Endothelial cell of umbilical vein (primary cell): ENCODE measurements at regions not wholly inside any gene's neighbourhood (a gene's known extent, or its start where the extent isn't known, plus 50 kb on each side); places are given as distances from the start of the nearest gene placed in this dataset.

Experiments used
- BruUV-seq: library from RNA; stranded (reverse); fragments of 400-500 nt; replicated peaks from 2 replicates; lab custom pipeline; 2021; lab: Mats Ljungman, UMichigan
- CTCF ChIA-PET: fragments of 300-600, 350-600 bp; sonication (Branson Sonifier 250); formaldehyde crosslinking; loops from one replicate; lab custom pipeline; 2021; ENCODE audit warnings: antibody characterized with exemption, inconsistent platforms; lab: Charles Lee
- POLR2A ChIA-PET: fragments of 300-600, 350-600 bp; sonication (Branson Sonifier 250); formaldehyde crosslinking; loops from one replicate; lab custom pipeline; 2021; ENCODE audit warnings: antibody characterized with exemption, inconsistent platforms; lab: Charles Lee
- DNase-seq: peaks from one replicate; pipeline ENCODE4 v3.0.0-alpha.2; 2011; ENCODE audit warnings: low read depth, low spot score
- FAIRE-seq: peaks from 2 replicates; lab custom pipeline; 2011; peaks lifted over from hg19 to GRCh38; lab: Jason Lieb, UNC
- H2AFZ ChIP-seq: 2 replicates; pipeline ENCODE4 v1.6.0; 2012; ENCODE audit warnings: low read depth, low read length, control low read depth, inconsistent platforms
- H3K27ac ChIP-seq: 2 replicates; pipeline ENCODE4 v1.5.1; 2011; ENCODE audit warnings: low read depth, mild to moderate bottlenecking, control low read depth, low read length, moderate library complexity; ENCODE audit not compliant: insufficient read depth
- H3K27me3 ChIP-seq, 2 experiments: 2 replicates each; pipeline versions ENCODE4 v1.6.0 to v1.6.1; 2011; ENCODE audit warnings: low read length in 2 of 2, mixed read lengths in 1 of 2; ENCODE audit not compliant: control insufficient read depth in 2 of 2, insufficient read depth in 2 of 2
- H3K36me3 ChIP-seq, 2 experiments: 2 replicates in 1 of 2; 3 replicates in 1 of 2; pipeline ENCODE4 v1.5.1; 2011; ENCODE audit warnings: low read length in 2 of 2, mild to moderate bottlenecking in 1 of 2, moderate library complexity in 1 of 2; ENCODE audit not compliant: control insufficient read depth in 2 of 2, insufficient read depth in 2 of 2; ENCODE audit errors: extremely low read depth in 1 of 2
- H3K4me1 ChIP-seq: 3 replicates; pipeline ENCODE4 v1.5.1; 2011; ENCODE audit warnings: mild to moderate bottlenecking, low read length; ENCODE audit not compliant: control insufficient read depth, insufficient read depth; ENCODE audit errors: extremely low read depth
- H3K4me2 ChIP-seq: 2 replicates; pipeline ENCODE4 v1.6.1; 2011; ENCODE audit warnings: low read length, control low read depth, mixed read lengths; ENCODE audit not compliant: insufficient read depth
- H3K4me3 ChIP-seq, 3 experiments: fragments of 200-600 bp in 1 of 3; sonication (generic), shearing (Covaris generic) in 1 of 3; replicated peaks in 1 of 3; 2 replicates each; pipeline ENCODE4 v1.5.1; 2011 to 2016; ENCODE audit warnings: control low read depth in 3 of 3, low read length in 3 of 3, mild to moderate bottlenecking in 2 of 3, inconsistent platforms in 1 of 3, low read depth in 1 of 3, moderate library complexity in 1 of 3; ENCODE audit not compliant: insufficient read depth in 1 of 3
- H3K79me2 ChIP-seq: 2 replicates; pipeline ENCODE4 v1.6.0; 2012; ENCODE audit warnings: low read length, inconsistent platforms; ENCODE audit not compliant: control insufficient read depth, insufficient read depth
- H3K9ac ChIP-seq: replicated peaks from 2 replicates; pipeline ENCODE3; 2011; ENCODE audit warnings: low read length, control low read depth; ENCODE audit not compliant: insufficient read depth; ENCODE audit errors: extremely low read depth
- H3K9me1 ChIP-seq: replicated peaks from 3 replicates; pipeline ENCODE4 v1.6.0; 2011; ENCODE audit warnings: mild to moderate bottlenecking, low read length; ENCODE audit not compliant: control insufficient read depth, insufficient read depth; ENCODE audit errors: extremely low read depth
- H3K9me3 ChIP-seq: replicated peaks from 2 replicates; pipeline ENCODE4 v1.5.1; 2012; ENCODE audit warnings: low read length, inconsistent platforms; ENCODE audit not compliant: control insufficient read depth, insufficient read depth
- H4K20me1 ChIP-seq: replicated peaks from 2 replicates; pipeline ENCODE3; 2011; ENCODE audit warnings: mild to moderate bottlenecking, low read length; ENCODE audit not compliant: control insufficient read depth, insufficient read depth; ENCODE audit errors: extremely low read depth
- CTCF ChIP-seq, 2 donors: IDR thresholded peaks; 1 replicate in 1 of 2; 2 replicates in 1 of 2; pipeline ENCODE4 v1.5.1; 2011; ENCODE audit warnings: low read length in 2 of 2, mild to moderate bottlenecking in 2 of 2, moderate library complexity in 2 of 2, control low read depth in 1 of 2, inconsistent platforms in 1 of 2, low read depth in 1 of 2; ENCODE audit not compliant: insufficient read depth in 1 of 2; ENCODE audit errors: extremely low read depth in 1 of 2
- FOS ChIP-seq: IDR thresholded peaks from 2 replicates; pipeline ENCODE4 v1.6.1; 2011; ENCODE audit warnings: mild to moderate bottlenecking, low read length, moderate library complexity, borderline replicate concordance; ENCODE audit not compliant: insufficient read depth
- JUN ChIP-seq: IDR thresholded peaks from 2 replicates; pipeline ENCODE4 v1.6.1; 2011; ENCODE audit warnings: borderline replicate concordance, low read depth; ENCODE audit not compliant: insufficient read length, insufficient read depth
- MAX ChIP-seq: IDR thresholded peaks from 2 replicates; pipeline ENCODE4 v1.6.1; 2011; ENCODE audit not compliant: insufficient read depth, insufficient read length
- MYC ChIP-seq: IDR thresholded peaks from one replicate; pipeline ENCODE4 v1.6.1; 2011; ENCODE audit warnings: mild to moderate bottlenecking, low read depth, low read length
- POLR2A ChIP-seq: IDR thresholded peaks from 2 replicates; pipeline ENCODE4 v1.6.1; 2012; ENCODE audit warnings: low read depth, mild to moderate bottlenecking, control low read depth, low read length
- POLR2AphosphoS5 ChIP-seq: IDR thresholded peaks from 2 replicates; pipeline ENCODE4 v1.6.1; 2012; ENCODE audit warnings: low read depth, mild to moderate bottlenecking, control low read depth, low read length, moderate library complexity; ENCODE audit not compliant: insufficient read depth
- dilution Hi-C: fragments of 300-500 bp; cut with MboI; formaldehyde crosslinking; loops from one replicate; pipeline ENCODE4 v1.15.0; 2019; ENCODE audit warnings: low sequenced_read_pairs; ENCODE audit not compliant: extremely low pct_ligation_motif_present
- intact Hi-C: fragments of 100-400 bp; cut with micrococcal nuclease; formaldehyde crosslinking; loops from one replicate; pipeline ENCODE4 v1.10.0; 2022

- Histone ChIP-seq H4K20me1 (no peaks in the 10 kb centered on the region), H3K9me1 (no peaks in the 10 kb centered on the region), H3K4me1 (no peaks in the 10 kb centered on the region), H2AFZ (no peak overlapping the region), H3K79me2 (no peaks in the 10 kb centered on the region), H3K27me3 (no peaks in the 10 kb centered on the region), H3K4me2 (no peak overlapping the region), H3K36me3 (no peaks in the 10 kb centered on the region), H3K4me3 (no peak overlapping the region), H3K9me3 (no peaks in the 10 kb centered on the region), H3K27ac (no peak overlapping the region), H3K9ac (no peak overlapping the region)
- POLR2A ChIA-PET = no interaction called here
- BruUV-seq = no TSS peak
- dilution Hi-C loops = no loop called here
- intact Hi-C loops = no loop called here
- CTCF ChIA-PET = no interaction called here
- TF ChIP-seq POLR2A = no peak
- no peak for TF ChIP-seq MAX
- no peak for TF ChIP-seq FOS
- TF ChIP-seq JUN = no peak
- TF ChIP-seq CTCF (IDR thresholded peaks at IDR 0.05; ENCODE audit: extremely low read depth in 1 of 2, insufficient read depth in 1 of 2, low read depth in 1 of 2, low read length in 2 of 2) = no peak
- TF ChIP-seq MYC = no peak
- TF ChIP-seq POLR2AphosphoS5 = no peak
- DNase-seq (no peak), FAIRE-seq (no peak)
Measured at GRCh38 chr11:133595998-133596590, 63.8 kb upstream of the OPCML start.
